HG03045 (cell line): ENCODE measurements at regions not wholly inside any gene's neighbourhood (a gene's known extent, or its start where the extent isn't known, plus 50 kb on each side); places are given as distances from the start of the nearest gene placed in this dataset.
A peak's percentile ranks its signal among the peaks of the same experiment; 100 is the strongest.
"Not testable (repeated sequence)": the region's sequence is repeated elsewhere in the genome, so short reads cannot be mapped to it uniquely, and the experiment has no call there.

Source experiments
- ATAC-seq: cut with Tn5 transposase; IDR thresholded peaks from one replicate; pipeline ENCODE4 v1.9.1; 2021; ENCODE audit warnings: mild to moderate bottlenecking, moderate library complexity; ENCODE audit not compliant: unreplicated experiment

DNA sequence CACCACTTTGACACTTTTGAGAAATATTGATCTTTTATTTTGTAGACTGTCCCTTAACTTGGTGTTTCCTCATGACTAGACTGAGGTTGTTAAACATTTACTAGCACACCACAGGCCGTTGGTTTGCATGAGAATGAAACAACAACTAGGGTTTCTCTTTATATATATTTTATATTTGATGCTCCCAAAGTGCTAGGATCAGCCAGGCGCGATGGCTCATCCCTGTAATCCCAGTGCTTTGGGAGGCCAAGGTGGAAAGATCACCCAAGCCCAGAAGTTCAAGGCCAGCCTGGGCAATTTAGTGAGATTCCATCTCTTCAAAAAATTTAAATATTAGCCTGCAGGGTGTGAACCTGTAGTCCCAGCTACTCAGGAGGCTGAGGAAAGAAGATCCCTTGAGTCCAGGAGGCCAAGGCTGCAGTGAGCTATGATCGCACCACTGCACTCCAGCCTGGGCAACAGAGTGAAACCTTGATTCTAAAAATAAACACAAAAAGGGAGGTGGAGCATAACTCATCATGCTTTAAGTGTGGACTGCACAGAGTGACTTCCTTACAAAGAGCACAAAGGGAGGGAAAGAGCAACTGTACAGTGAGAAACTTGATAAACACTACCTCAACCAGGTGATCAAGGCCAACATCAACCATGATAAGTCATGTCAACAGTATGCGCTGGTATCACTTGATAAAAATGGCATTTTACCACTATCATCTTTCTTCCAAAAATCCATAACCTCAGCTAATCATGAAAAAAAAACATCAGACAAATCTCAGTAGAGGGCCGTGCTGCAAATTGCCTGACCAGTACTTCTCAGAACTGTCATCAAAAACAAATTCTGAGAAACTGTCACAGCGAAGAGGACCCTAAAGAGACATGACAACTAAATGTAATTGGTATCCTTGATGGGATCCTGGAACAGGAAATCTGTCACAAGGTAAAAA, 72.8 kb upstream of the ATF7IP2 start:
- peak; percentile 73 for ATAC-seq

DNA sequence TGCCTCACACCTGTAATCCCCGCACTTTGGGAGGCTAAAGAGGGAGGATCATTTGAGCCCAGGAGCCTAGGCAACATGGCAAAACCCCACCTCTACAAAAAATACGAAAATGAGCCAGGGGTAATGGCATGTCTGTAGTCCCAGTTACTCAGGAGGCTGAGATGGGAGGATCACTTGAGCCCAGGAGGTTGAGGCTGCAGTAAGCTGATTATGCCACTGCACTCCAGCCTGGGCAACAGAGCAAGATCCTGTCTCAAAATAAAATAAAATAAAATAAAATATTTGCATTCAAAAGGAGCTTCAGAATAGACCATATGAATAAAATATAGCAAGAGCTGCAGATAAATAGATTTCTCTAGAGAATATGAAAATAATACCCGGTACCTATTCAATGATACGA, 71.5 kb upstream of the ATF7IP2 start:
- ATAC-seq, result no peak

DNA sequence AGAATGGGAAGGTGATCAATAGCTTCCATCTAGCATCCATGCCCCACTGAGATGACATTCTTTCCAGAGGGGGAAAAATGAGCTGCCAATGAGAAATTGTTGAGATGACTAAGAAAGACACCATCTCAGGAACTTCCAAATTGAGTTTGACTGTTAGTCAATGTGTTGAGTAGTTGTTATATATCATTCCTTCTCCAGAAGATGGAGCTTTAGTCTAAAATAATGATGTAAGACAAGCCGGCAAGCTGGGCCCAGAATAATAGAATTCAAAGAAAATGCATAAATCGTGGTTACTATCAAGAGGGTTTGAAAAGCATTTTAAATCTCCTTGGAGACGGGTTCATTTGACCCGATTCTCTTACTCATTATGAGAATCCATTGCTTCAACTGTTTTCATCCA, 71.0 kb upstream of the ATF7IP2 start:
- ATAC-seq, result no peak

GRCh38 chr16:10317425-10318001, 68.3 kb upstream of the ATF7IP2 start:
- ATAC-seq, result no peak

DNA sequence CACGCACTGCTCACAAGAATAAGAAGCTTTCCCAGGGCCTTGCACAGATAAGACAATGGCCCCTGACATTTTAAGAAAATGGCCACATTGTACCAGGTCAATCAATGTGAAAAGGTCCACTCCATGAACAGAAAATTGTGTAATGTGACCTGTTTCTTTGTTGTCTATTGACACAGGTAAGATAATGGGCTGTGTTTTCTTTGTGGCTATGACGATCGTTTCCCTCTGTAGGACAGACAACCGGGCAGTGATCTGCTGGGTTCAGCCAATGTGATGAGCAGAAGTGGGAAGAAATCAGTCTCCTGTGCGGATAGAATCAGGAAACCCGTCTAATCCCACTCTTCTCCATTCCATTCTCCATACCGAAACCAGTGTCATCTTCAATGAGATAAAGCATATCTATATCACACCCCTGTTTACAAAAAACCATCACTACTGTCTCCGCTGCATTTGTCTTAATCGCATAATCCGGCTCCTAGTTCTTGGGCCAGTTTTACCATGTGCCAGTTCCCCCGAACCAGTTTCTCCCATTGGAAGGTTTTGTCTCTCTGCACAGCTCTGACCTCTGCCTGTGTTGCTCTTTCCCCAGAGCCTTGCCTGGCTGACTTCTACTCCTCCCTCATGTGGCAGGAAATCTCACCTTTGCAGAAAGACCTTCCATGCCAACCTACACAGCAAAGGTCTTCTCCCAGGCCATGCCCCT, 66.9 kb upstream of the ATF7IP2 start:
- no peak for ATAC-seq

DNA sequence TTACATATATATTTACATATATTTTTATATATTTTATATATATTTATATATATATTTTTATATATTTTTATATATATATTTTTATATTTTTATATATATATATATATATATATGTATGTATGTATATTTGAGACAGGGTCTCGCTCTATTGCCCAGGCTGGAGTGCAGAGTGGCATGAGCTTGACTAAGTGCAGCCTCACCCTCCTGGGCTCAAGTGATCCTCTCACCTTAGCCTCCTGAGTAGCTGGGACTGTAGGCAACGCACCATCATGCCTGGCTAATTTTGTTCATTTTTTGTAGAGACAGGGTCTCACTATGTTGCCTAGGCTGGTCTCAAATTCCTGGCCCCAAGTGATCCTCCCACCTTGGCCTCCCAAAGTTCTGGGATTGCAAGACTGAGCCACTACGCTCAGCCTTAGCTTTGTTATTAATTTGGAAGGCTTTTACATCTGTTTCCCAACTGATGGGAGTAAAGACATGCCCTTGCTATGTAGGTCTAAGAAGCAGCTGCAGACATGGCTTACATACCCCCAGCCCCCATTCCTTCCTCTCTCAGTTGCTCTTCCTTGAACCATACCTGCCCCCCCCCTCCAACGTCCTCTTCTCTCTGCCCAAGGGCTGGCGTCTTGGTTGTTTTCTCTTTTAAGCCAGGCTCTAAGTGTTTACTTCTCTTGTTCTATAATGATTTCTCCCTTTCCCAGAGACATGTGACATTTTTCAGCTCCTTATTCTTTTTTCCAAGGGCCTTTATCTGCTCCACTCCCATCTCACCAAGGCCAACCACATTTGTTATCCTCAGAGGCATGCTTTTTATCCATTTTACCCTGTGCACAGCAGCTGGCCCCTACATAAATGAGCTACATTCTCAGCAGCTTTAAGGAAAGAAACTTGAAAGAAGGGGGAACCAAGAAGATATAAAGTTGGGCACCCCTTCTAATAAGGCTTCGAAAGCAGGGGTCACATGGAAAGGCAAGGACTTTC, 64.2 kb upstream of the ATF7IP2 start:
- no peak for ATAC-seq

DNA sequence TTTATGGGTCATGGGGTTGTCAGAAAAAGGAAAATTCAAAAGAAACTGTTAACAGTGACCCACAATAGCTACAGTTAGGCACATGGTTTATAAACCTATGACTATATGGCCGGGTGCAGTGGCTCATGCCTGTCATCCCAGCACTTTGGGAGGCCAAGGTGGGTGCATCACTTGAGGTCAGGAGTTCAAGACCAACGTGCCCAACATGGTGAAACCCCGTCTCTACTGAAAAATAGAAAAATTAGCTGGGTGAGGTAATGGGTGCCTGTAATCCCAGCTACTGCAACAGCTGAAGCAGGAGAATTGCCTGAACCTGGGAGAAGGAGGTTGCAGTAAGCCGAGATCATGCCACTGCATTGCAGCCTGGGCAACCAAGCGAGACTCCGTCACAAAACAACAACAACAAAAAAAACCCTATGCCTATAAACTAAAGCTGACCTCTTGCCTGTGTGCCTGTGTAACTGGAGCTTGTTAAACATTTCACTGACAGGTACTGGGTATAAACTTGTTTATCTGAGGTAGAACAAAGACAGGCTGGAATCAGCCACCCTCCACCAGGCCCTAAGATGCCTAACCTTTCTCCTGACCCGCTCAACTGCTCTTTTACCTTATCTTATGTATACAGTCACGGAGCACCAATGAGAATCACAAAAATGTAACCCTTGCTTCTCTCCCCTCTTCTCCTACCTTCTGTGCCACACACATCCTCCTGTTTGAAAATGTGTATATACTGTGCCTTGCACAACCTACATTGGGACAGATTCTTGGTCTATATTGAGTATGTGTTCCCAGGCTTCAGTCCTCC, 62.9 kb upstream of the ATF7IP2 start:
- ATAC-seq, result no peak

DNA sequence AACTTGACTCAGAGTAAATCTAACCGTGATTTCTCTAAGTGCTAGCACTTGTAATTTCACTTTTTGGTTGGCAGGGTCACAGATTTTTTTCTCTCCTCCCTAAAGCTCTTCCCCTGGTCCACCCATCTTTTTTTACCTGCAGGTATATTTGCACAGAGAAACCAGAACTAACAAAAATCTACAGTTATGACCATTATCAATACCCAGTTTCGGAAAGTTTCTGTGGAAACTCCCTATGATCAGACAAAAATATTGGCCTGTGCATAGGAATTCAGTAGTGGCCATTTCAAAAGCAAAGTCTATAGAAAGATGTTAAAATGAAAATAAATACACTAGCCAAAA, 62.4 kb upstream of the ATF7IP2 start:
- no peak for ATAC-seq

DNA sequence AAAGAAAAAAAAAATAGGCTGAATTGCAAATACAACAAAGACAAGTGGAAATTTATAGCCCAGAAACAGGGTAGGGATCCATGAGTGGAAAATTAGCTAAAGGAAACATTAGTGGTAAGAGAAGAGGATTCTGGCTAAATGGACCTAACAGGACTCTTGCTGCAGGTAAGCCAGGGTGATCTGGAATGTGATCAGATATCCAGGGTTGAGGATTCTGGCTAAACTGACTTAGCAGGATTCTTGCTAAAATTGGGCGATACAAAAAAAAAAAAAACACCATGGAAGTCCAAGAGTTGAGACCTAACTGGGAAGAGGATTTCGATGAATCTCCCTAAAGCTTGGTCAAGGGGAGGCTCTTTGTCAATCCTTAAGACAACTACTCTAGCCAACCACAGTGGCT, 61.7 kb upstream of the ATF7IP2 start:
- no peak for ATAC-seq

GRCh38 chr16:10325783-10326543, 59.9 kb upstream of the ATF7IP2 start:
- ATAC-seq, result no peak

- ATAC-seq, result no peak
Measured at GRCh38 chr16:10326647-10327046, 59.2 kb upstream of the ATF7IP2 start.

- ATAC-seq, result not testable (repeated sequence)
Measured at GRCh38 chr16:10328291-10328690, 57.6 kb upstream of the ATF7IP2 start.

- ATAC-seq, result no peak
Measured at GRCh38 chr16:10332241-10332640, 53.6 kb upstream of the ATF7IP2 start.

- no peak for ATAC-seq
Measured at GRCh38 chr16:10332775-10333174, 53.1 kb upstream of the ATF7IP2 start.

- ATAC-seq, result no peak
Measured at GRCh38 chr16:10333321-10334032, 52.4 kb upstream of the ATF7IP2 start.

DNA sequence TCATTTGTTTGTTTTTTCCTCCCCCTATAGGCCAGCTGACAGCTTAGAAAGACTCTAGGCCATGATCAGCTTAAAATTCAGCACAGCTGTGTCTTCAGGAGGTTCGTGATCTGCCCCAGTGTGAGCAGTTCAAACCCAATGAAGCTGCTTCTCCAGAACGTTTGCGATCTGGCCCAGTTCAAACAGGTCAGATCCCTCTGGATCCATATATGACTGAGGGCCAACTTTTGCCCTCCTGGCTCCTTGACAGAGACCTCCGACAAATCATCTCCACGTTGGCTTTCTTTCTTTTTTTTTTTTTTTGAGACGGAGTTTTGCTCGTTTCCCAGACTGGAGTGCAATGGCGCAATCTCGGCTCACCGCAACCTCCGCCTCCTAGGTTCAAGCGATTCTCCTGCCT, 50.2 kb upstream of the ATF7IP2 start:
- ATAC-seq, result no peak
